Heart left ventricle (tissue), 13 donors: ENCODE measurements at regions not wholly inside any gene's neighbourhood (a gene's known extent, or its start where the extent isn't known, plus 50 kb on each side); places are given as distances from the start of the nearest gene placed in this dataset.

Experiments
- CTCF ChIP-seq, 12 donors: fragments of 200-600 bp; sonication (generic) in 4 of 12; IDR thresholded peaks; one replicate each; pipeline versions ENCODE4 v1.5.0 to v1.8.0; 2018 to 2022; ENCODE audit warnings: antibody characterized with exemption in 12 of 12, mild to moderate bottlenecking in 5 of 12
- POLR2A ChIP-seq, 2 donors: fragments of 450-650 bp; IDR thresholded peaks; one replicate each; pipeline ENCODE4 v1.6.1; 2017; ENCODE audit warnings: antibody characterized with exemption in 2 of 2, mild to moderate bottlenecking in 2 of 2, moderate library complexity in 2 of 2
- donor health status: ischemic (EF 13 %, LVEDD 7.1; RV severe dilation, severe dysfunction).
- donor health status: DM: no; HTN: yes; CAD: no.
- donor health status: DM: no; HTN: no; CAD: no.
- donor health status: ischemic (EF 25% LVEDD 6.9; RV normal size, moderate dysfunction).
- donor health status: ischemic (EF 25% LVEDD 5.7; RV mildly dilated, moderate dysfunction).
- donor health status: ischemic (EF 35%, LVEDD 5.7; RV mildly dilated, moderate dysfunction).
- donor health status: nonischemic (EF 11% LVEDD 7.7; RV severe dilation, severe dysfunction).
- donor health status: DM: yes; HTN: yes; CAD: no.
- donor health status: PGD.
- donor health status: ischemic (EF 29% LVEDD 5.4; RV normal size, mild dysfunction).
- donor health status: nonischemic (EF 23%, LVEDD 6.1; RV moderate dilation, normal function).

- TF ChIP-seq CTCF (IDR thresholded peaks at IDR 0.05), result no peak
- TF ChIP-seq POLR2A (IDR thresholded peaks at IDR 0.05), result no peak
Observed at GRCh38 chr9:1918108-1918507, 97.0 kb upstream of the SMARCA2 start.
